K562 (cell line): ENCODE measurements at regions not wholly inside any gene's neighbourhood (a gene's known extent, or its start where the extent isn't known, plus 50 kb on each side); places are given as distances from the start of the nearest gene placed in this dataset.

Source experiments
- BRF1 ChIP-seq: IDR thresholded peaks from 3 replicates; pipeline ENCODE4 v1.6.1; 2011; ENCODE audit warnings: borderline replicate concordance, mild to moderate bottlenecking; ENCODE audit not compliant: insufficient read length; ENCODE audit errors: extremely low read depth
- E2F3 ChIP-seq: fragments of 250-450 bp; sonication (Bioruptor Pico); IDR thresholded peaks from 2 replicates; pipeline ENCODE4 v1.4.0; 2020; ENCODE audit warnings: mild to moderate bottlenecking
- E2F5 ChIP-seq: sonication (generic); formaldehyde crosslinking; IDR thresholded peaks from 2 replicates; pipeline ENCODE4 v1.8.0; 2022; ENCODE audit warnings: mild to moderate bottlenecking, missing genetic modification reagents
- ERF ChIP-seq: fragments of 450-650 bp; formaldehyde crosslinking; IDR thresholded peaks from 2 replicates; pipeline ENCODE4 v1.4.0; 2020; ENCODE audit warnings: mild to moderate bottlenecking, mixed read lengths
- JUN ChIP-seq, 2 experiments: sonication (generic) in 1 of 2; formaldehyde crosslinking in 1 of 2; IDR thresholded peaks; 2 replicates each; pipeline versions ENCODE4 v1.6.1 to v1.8.0; 2012 to 2022; ENCODE audit warnings: borderline replicate concordance in 2 of 2, mild to moderate bottlenecking in 2 of 2, improper control_type of control experiment in 1 of 2, low read depth in 1 of 2, low read length in 1 of 2, missing genetic modification reagents in 1 of 2
- JUND ChIP-seq, 2 experiments: IDR thresholded peaks; 2 replicates in 1 of 2; 3 replicates in 1 of 2; pipeline ENCODE4 v1.6.1; 2011; ENCODE audit warnings: borderline replicate concordance in 2 of 2, low read depth in 2 of 2, low read length in 2 of 2, improper control_type of control experiment in 1 of 2, missing biosample characterization in 1 of 2, missing genetic modification characterization in 1 of 2, missing genetic modification reagents in 1 of 2
- ZNF311 ChIP-seq: fragments of 250-450 bp; sonication (Bioruptor Pico); IDR thresholded peaks from 2 replicates; pipeline ENCODE4 v1.4.0; 2020; ENCODE audit warnings: mild to moderate bottlenecking, moderate library complexity
- TF ChIP-seq, protein P1 (sequence below): sonication (generic); formaldehyde crosslinking; IDR thresholded peaks from 2 replicates; pipeline ENCODE4 v1.9.0; 2022; ENCODE audit warnings: mild to moderate bottlenecking, missing genetic modification reagents
- TF ChIP-seq, protein P2 (sequence below), 3 experiments: IDR thresholded peaks in 2 of 3; conservative IDR thresholded peaks in 1 of 3; 2 replicates each; pipeline ENCODE4 v1.5.1; 2011 to 2012; ENCODE audit warnings: low read length in 3 of 3, mild to moderate bottlenecking in 3 of 3, control low read depth in 2 of 3, improper control_type of control experiment in 1 of 3, inconsistent platforms in 1 of 3, low read depth in 1 of 3, mixed read lengths in 1 of 3, moderate library complexity in 1 of 3; ENCODE audit not compliant: insufficient read depth in 2 of 3

- TF ChIP-seq, protein P1, sequence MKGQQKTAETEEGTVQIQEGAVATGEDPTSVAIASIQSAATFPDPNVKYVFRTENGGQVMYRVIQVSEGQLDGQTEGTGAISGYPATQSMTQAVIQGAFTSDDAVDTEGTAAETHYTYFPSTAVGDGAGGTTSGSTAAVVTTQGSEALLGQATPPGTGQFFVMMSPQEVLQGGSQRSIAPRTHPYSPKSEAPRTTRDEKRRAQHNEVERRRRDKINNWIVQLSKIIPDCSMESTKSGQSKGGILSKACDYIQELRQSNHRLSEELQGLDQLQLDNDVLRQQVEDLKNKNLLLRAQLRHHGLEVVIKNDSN (CRISPR knock-in tag) = no peak
- TF ChIP-seq JUN (IDR thresholded peaks at IDR 0.05; ENCODE audit: borderline replicate concordance, low read depth, low read length) (no peak), JUN (CRISPR knock-in tag; IDR thresholded peaks at IDR 0.05; ENCODE audit: borderline replicate concordance) (no peak), JUND (IDR thresholded peaks at IDR 0.05; ENCODE audit: borderline replicate concordance, low read depth, low read length) (no peak), JUND (tag; IDR thresholded peaks at IDR 0.05; ENCODE audit: borderline replicate concordance, low read depth, low read length) (no peak), ZNF311 (CRISPR knock-in tag) (no peak), E2F5 (CRISPR knock-in tag) (no peak), E2F3 (CRISPR knock-in tag) (no peak), ERF (CRISPR knock-in tag) (no peak), BRF1 (no peak)
- TF ChIP-seq, protein P2, sequence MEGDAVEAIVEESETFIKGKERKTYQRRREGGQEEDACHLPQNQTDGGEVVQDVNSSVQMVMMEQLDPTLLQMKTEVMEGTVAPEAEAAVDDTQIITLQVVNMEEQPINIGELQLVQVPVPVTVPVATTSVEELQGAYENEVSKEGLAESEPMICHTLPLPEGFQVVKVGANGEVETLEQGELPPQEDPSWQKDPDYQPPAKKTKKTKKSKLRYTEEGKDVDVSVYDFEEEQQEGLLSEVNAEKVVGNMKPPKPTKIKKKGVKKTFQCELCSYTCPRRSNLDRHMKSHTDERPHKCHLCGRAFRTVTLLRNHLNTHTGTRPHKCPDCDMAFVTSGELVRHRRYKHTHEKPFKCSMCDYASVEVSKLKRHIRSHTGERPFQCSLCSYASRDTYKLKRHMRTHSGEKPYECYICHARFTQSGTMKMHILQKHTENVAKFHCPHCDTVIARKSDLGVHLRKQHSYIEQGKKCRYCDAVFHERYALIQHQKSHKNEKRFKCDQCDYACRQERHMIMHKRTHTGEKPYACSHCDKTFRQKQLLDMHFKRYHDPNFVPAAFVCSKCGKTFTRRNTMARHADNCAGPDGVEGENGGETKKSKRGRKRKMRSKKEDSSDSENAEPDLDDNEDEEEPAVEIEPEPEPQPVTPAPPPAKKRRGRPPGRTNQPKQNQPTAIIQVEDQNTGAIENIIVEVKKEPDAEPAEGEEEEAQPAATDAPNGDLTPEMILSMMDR (IDR thresholded peaks at IDR 0.05 in 2 of 3, conservative IDR thresholded peaks at IDR 0.05 in 1 of 3; ENCODE audit: insufficient read depth in 2 of 3, low read depth in 1 of 3, low read length in 3 of 3) = no peak
Measured at GRCh38 chr2:23009545-23010149, 375.3 kb upstream of the KLHL29 start.
